PC-9 (cell line): ENCODE measurements at regions not wholly inside any gene's neighbourhood (a gene's known extent, or its start where the extent isn't known, plus 50 kb on each side); places are given as distances from the start of the nearest gene placed in this dataset.

ENCODE experiments used
- EZH2 ChIP-seq: fragments of 200-600 bp; sonication (generic); IDR thresholded peaks from 2 replicates; pipeline ENCODE4 v1.8.0; 2017; ENCODE audit warnings: antibody characterized with exemption, low read depth
- TF ChIP-seq, protein P1 (sequence below): fragments of 200-600 bp; sonication (generic); conservative IDR thresholded peaks from 2 replicates; pipeline ENCODE4 v1.6.1; 2017; ENCODE audit warnings: mixed run types, antibody characterized with exemption, mild to moderate bottlenecking, moderate library complexity

DNA sequence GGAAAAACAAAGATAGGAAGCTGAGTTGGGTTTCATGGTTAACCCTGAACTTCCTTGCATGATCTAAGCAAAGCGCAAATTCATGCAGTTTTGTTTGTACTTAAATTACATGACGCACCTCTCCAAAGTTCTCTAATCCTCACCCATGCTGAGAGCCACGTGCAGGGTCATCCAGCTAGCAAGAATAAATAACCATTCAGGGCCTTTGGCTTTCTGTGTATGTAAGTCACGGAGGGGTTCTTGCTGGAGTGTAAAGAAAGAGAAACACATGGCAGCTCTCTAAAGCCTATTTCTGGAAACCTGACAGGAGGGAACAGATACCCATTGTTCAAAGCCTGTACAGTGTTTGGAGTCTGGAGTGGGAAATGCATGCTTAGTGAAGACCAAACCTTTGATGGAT is 171.7 kb upstream of the CCN2 start:
- TF ChIP-seq, protein P1, sequence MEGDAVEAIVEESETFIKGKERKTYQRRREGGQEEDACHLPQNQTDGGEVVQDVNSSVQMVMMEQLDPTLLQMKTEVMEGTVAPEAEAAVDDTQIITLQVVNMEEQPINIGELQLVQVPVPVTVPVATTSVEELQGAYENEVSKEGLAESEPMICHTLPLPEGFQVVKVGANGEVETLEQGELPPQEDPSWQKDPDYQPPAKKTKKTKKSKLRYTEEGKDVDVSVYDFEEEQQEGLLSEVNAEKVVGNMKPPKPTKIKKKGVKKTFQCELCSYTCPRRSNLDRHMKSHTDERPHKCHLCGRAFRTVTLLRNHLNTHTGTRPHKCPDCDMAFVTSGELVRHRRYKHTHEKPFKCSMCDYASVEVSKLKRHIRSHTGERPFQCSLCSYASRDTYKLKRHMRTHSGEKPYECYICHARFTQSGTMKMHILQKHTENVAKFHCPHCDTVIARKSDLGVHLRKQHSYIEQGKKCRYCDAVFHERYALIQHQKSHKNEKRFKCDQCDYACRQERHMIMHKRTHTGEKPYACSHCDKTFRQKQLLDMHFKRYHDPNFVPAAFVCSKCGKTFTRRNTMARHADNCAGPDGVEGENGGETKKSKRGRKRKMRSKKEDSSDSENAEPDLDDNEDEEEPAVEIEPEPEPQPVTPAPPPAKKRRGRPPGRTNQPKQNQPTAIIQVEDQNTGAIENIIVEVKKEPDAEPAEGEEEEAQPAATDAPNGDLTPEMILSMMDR, result no peak
- TF ChIP-seq EZH2, result no peak
